Adrenal gland (tissue), 9 donors: ENCODE measurements at regions not wholly inside any gene's neighbourhood (a gene's known extent, or its start where the extent isn't known, plus 50 kb on each side); places are given as distances from the start of the nearest gene placed in this dataset.

Experiments
- DNase-seq, 7 donors: peaks; one replicate each; pipeline ENCODE4 v3.0.0-alpha.2; 2019 to 2020
- H3K27ac ChIP-seq, 5 donors: fragments of 200-600 bp; sonication (generic) in 4 of 5; 1 replicate in 3 of 5; 2 replicates in 2 of 5; pipeline versions ENCODE4 v1.5.1 to v1.8.0; 2016 to 2020; ENCODE audit warnings: mild to moderate bottlenecking in 1 of 5
- H3K27me3 ChIP-seq: fragments of 200-600 bp; 2 replicates; pipeline ENCODE4 v1.8.0; 2021
- H3K36me3 ChIP-seq, 2 donors: fragments of 200-600 bp; replicated peaks in 1 of 2; 1 replicate in 1 of 2; 2 replicates in 1 of 2; pipeline versions ENCODE4 v1.5.1 to v1.8.0; 2018 to 2022
- H3K4me1 ChIP-seq, 2 donors: fragments of 200-600 bp; replicated peaks in 1 of 2; 1 replicate in 1 of 2; 2 replicates in 1 of 2; pipeline versions ENCODE4 v1.5.1 to v1.8.0; 2018 to 2021
- H3K4me3 ChIP-seq, 4 donors: fragments of 200-600 bp; sonication (generic) in 3 of 4; one replicate each; pipeline ENCODE4 v1.5.1; 2016 to 2018
- H3K9me3 ChIP-seq, 3 donors: fragments of 200-600 bp; sonication (generic) in 1 of 3; replicated peaks in 1 of 3; 1 replicate in 2 of 3; 2 replicates in 1 of 3; pipeline versions ENCODE4 v1.5.1 to v1.8.0; 2016 to 2021
- CTCF ChIP-seq, 6 experiments: fragments of 450-650 bp in 4 of 6; fragments of 200-600 bp in 2 of 6; sonication (generic) in 1 of 6; IDR thresholded peaks; 1 replicate in 5 of 6; 2 replicates in 1 of 6; pipeline versions ENCODE4 v1.5.1 to v1.8.0; 2016 to 2021; ENCODE audit warnings: antibody characterized with exemption in 6 of 6, mild to moderate bottlenecking in 2 of 6, moderate library complexity in 1 of 6
- POLR2A ChIP-seq, 2 donors: fragments of 450-650 bp; IDR thresholded peaks; one replicate each; pipeline ENCODE4 v1.6.1; 2017; ENCODE audit warnings: antibody characterized with exemption in 2 of 2, mild to moderate bottlenecking in 2 of 2, moderate library complexity in 1 of 2
- WGBS, 4 donors: extraction: QIAGEN DNeasy Blood & Tissue Kit in 2 of 4; methylation state at CpG; one replicate each; pipeline versions ENCODE4 v1.1.5 to v1.1.7; 2013 to 2017; 5-methylcytosine and 5-hydroxymethylcytosine counted together
- intact Hi-C, 2 donors: fragments of 100-400 bp; cut with DNase I; formaldehyde crosslinking; loops; one replicate each; pipeline versions ENCODE4 v1.14.1 to v1.15.0; 2022 to 2023
- donor health status: healthy with polysubstance abuse.
- donor health status: Bipolar disorder and iron deficiency.
- donor health status: DM: yes; HTN: yes; CAD: no.
- donor health status: DM: no; HTN: no; CAD: no.
- donor health status: DM: no; HTN: no; CAD: no.

- no peaks in the 10 kb centered on the region for H3K9me3 ChIP-seq
- no peaks in the 10 kb centered on the region for H3K27me3 ChIP-seq
- 26 to 43% (median 35%) methylated on average over 1 of the region's 1 CpG for WGBS, 4 donors
- H3K4me3 ChIP-seq: no peak overlapping the region
- intact Hi-C loops: no loop called here
- no peak for DNase-seq
- no peak overlapping the region for H3K27ac ChIP-seq
- no peak for TF ChIP-seq CTCF (IDR thresholded peaks at IDR 0.05)
- TF ChIP-seq POLR2A (IDR thresholded peaks at IDR 0.05): no peak
- H3K4me1 ChIP-seq: peaks cover 0 to 5% of the 10 kb centered on the region in 2 donors
- no peaks in the 10 kb centered on the region for H3K36me3 ChIP-seq
Measured at GRCh38 chr6:120590611-120591010, 743.7 kb downstream of the TBC1D32 start.

DNA sequence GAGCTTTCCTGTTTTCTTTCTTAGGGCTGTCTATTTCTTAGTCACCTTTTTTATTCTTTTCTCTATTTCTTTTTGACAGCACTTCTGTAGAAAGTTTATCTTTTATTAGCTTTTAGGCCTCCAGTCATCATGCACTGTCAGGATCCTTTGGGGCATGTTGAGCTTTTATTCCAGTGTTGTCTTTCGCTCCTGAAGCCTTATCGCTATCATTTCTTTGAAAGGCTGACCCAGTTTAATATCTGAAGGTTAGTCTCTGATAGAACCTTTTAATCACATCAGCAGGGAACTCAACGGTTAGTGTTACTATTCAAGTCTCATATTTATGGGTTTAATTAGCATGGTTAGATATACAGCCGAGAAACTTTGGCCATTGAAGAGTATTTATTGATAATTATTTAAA lies 745.9 kb downstream of the TBC1D32 start:
- no peak overlapping the region for H3K27ac ChIP-seq
- no peak overlapping the region for H3K4me3 ChIP-seq
- DNase-seq: no peak
- H3K4me1 ChIP-seq: peaks cover 0 to 5% of the 10 kb centered on the region in 2 donors
- TF ChIP-seq CTCF (IDR thresholded peaks at IDR 0.05): no peak
- no peak for TF ChIP-seq POLR2A (IDR thresholded peaks at IDR 0.05)
- no peaks in the 10 kb centered on the region for H3K27me3 ChIP-seq
- H3K9me3 ChIP-seq: no peaks in the 10 kb centered on the region
- WGBS, 4 donors: 40 to 48% (median 42%) methylated on average over 4 of the region's 4 CpGs
- no peaks in the 10 kb centered on the region for H3K36me3 ChIP-seq
- intact Hi-C loops: no loop called here

DNA sequence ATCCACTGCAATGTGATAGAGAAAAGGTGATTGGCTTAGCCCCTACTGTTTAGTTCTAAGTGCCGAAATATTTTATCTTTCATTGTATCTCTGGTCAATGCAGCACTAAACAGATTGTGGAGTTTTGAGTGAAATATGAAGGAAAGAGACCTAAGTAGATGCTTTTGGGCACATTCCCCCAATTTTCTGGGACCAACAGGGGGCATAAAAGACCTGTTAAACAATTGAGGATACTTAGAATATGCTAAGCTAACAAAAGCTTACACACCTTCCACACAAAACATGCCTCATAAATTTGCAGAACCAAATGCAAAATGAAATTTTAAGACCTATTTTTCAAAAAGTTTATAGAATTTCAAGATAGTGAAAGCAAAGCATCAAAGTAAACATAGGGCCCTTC lies 746.9 kb downstream of the TBC1D32 start:
- no peak for TF ChIP-seq CTCF (IDR thresholded peaks at IDR 0.05)
- TF ChIP-seq POLR2A (IDR thresholded peaks at IDR 0.05): no peak
- Histone ChIP-seq H3K27me3 (no peaks in the 10 kb centered on the region), H3K4me3 (no peak overlapping the region), H3K9me3 (no peaks in the 10 kb centered on the region), H3K27ac (no peak overlapping the region), H3K36me3 (no peaks in the 10 kb centered on the region), H3K4me1 (peaks cover 0 to 5% of the 10 kb centered on the region in 2 donors)
- WGBS, 4 donors: 0 to 92% (median 33%) methylated on average over 1 of the region's 1 CpG
- DNase-seq: no peak
- intact Hi-C loops: no loop called here

DNA sequence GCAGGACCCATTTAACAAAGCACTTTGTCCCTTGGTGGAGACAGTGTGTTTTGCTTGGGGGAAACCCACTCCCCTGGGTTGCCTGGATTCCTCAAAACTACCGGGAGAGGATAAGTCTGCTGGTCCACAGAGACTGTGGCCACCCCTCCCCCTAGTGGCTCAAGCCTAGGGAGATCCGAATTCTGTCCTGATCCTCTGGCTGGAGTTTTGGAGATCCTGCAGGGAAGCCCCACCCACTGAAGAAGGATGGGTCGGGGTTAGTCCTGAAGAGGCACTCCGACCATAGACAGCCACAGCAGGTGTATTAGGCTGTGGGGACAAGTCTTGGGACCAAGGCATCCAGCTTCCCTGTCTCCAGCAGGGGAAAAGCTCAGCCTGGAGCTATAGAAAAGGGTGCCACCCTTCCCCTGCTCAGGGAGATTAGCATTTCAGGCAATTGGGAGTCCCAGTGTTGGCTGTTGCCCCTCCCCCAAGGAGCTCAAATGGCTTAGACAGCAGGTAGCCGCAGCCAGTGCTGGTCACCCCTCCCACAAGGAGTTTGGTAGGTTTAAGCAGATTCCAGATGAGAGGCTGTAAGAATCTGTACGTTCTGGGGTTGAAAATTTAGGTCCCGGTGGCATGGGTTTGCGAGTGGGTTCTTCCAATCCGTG lies 750.0 kb downstream of the TBC1D32 start:
- Histone ChIP-seq H3K36me3 (no peaks in the 10 kb centered on the region), H3K4me3 (no peak overlapping the region), H3K4me1 (peaks cover 0 to 5% of the 10 kb centered on the region in 2 donors), H3K9me3 (no peaks in the 10 kb centered on the region), H3K27ac (no peak overlapping the region), H3K27me3 (no peaks in the 10 kb centered on the region)
- no peak for DNase-seq
- 80 to 86% (median 83%) methylated on average over 1 to 9 of the region's 9 CpGs for WGBS, 4 donors
- TF ChIP-seq POLR2A (IDR thresholded peaks at IDR 0.05) (no peak), CTCF (IDR thresholded peaks at IDR 0.05) (no peak)
- intact Hi-C loops: no loop called here
